ENCODE measurements at regions not wholly inside any gene's neighbourhood (a gene's known extent, or its start where the extent isn't known, plus 50 kb on each side); places are given as distances from the start of the nearest gene placed in this dataset.

DNA sequence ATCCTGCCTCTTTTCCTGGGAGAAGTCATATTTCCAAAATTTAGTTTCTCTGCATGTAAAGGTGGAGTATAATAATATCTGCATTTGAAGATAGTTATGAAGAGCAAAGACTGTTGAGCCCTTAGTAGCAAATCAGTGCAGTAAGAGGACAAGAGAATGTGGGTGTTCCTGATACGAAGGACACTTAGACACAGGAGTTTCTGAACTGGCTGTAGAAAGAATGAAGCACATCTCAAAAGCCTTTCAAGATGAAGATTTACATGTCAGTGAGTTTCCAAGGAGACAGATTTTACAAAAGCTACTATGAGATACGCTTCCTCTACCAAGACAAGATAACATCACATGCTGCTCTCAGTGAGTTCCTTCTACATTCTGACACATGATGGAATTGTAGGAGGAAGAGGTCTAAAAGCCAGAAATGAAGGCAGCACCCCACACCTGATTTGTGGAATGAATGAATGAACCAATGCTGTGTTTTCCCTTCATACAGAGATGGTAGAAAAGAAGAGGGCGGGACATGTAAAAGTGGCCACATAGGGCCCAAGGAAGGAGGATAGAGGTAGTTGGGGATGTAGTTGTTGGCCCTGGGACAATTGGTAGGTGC, 173.6 kb upstream of the PDE1C start (continued):
- TF ChIP-seq, protein P1, sequence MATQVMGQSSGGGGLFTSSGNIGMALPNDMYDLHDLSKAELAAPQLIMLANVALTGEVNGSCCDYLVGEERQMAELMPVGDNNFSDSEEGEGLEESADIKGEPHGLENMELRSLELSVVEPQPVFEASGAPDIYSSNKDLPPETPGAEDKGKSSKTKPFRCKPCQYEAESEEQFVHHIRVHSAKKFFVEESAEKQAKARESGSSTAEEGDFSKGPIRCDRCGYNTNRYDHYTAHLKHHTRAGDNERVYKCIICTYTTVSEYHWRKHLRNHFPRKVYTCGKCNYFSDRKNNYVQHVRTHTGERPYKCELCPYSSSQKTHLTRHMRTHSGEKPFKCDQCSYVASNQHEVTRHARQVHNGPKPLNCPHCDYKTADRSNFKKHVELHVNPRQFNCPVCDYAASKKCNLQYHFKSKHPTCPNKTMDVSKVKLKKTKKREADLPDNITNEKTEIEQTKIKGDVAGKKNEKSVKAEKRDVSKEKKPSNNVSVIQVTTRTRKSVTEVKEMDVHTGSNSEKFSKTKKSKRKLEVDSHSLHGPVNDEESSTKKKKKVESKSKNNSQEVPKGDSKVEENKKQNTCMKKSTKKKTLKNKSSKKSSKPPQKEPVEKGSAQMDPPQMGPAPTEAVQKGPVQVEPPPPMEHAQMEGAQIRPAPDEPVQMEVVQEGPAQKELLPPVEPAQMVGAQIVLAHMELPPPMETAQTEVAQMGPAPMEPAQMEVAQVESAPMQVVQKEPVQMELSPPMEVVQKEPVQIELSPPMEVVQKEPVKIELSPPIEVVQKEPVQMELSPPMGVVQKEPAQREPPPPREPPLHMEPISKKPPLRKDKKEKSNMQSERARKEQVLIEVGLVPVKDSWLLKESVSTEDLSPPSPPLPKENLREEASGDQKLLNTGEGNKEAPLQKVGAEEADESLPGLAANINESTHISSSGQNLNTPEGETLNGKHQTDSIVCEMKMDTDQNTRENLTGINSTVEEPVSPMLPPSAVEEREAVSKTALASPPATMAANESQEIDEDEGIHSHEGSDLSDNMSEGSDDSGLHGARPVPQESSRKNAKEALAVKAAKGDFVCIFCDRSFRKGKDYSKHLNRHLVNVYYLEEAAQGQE (IDR thresholded peaks at IDR 0.05; ENCODE audit: low read depth), result no peak
- no peak for TF ChIP-seq YY1 (IDR thresholded peaks at IDR 0.05; ENCODE audit: extremely low read depth, insufficient replicate concordance, low read depth, low read length)
- TF ChIP-seq, protein P2, sequence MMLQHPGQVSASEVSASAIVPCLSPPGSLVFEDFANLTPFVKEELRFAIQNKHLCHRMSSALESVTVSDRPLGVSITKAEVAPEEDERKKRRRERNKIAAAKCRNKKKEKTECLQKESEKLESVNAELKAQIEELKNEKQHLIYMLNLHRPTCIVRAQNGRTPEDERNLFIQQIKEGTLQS (IDR thresholded peaks at IDR 0.05), result no peak

DNA sequence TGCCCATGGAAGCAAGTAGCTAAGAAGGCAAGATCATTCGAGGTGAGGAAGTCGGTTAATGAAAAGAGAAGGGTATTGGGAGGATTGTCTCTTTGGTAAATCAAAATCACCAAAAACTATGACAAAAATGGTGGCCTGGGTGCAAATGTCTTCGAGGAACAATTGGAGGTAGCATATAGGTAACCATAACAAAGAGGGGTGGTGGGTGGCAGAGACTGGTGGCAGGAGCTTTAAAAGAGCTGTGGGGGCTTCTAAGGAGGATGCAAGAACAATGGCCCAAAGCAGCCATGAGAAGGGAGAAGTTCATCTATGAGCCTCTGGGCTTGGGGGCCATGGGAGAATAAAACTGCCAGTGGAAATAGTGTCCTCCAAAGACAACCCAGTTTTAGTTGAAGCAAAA, 172.2 kb upstream of the PDE1C start:
- ChIA-PET RAD21 (ENCODE audit: low non-redundant PET in 1 of 2, low total read pairs in 2 of 2, uncharacterized antibody in 2 of 2, unreplicated experiment in 2 of 2) (no interaction called here), CTCF (no interaction called here), POLR2A (no interaction called here)
- H3K4me2 ChIP-seq (ENCODE audit: low read length), result no peak overlapping the region
- intact Hi-C loops (cut with micrococcal nuclease), result no loop called here
- no peak for DNase-seq (ENCODE audit: low read depth, low spot score)
- no TSS peak for BruUV-seq (replicated peaks)
- peaks cover 34% of the 10 kb centered on the region for H3K27me3 ChIP-seq (ENCODE audit: insufficient read depth, low read length)
- H3K79me2 ChIP-seq (ENCODE audit: insufficient read depth, low read length), result no peaks in the 10 kb centered on the region
- TF ChIP-seq EZH2phosphoT487 (IDR thresholded peaks at IDR 0.05; ENCODE audit: borderline replicate concordance) (no peak), FOSL1 (IDR thresholded peaks at IDR 0.05; ENCODE audit: low read depth) (no peak), ZFX (IDR thresholded peaks at IDR 0.05) (no peak), SIN3A (IDR thresholded peaks at IDR 0.05; ENCODE audit: low read depth) (no peak), POLR2A (IDR thresholded peaks at IDR 0.05; ENCODE audit: borderline replicate concordance, extremely low read depth, insufficient read depth, insufficient read length) (no peak), EGR1 (IDR thresholded peaks at IDR 0.05; ENCODE audit: low read depth) (no peak), CEBPB (IDR thresholded peaks at IDR 0.05; ENCODE audit: low read depth) (no peak), TCF7L2 (IDR thresholded peaks at IDR 0.05; ENCODE audit: borderline replicate concordance, extremely low read depth, insufficient read depth, insufficient read length) (no peak), CBX3 (IDR thresholded peaks at IDR 0.05; ENCODE audit: low read depth) (no peak), EZH2 (IDR thresholded peaks at IDR 0.05) (no peak), ELF1 (IDR thresholded peaks at IDR 0.05; ENCODE audit: borderline replicate concordance, low read depth) (no peak), SRF (IDR thresholded peaks at IDR 0.05; ENCODE audit: low read depth) (no peak), SP1 (IDR thresholded peaks at IDR 0.05; ENCODE audit: low read depth) (no peak)
- TF ChIP-seq, protein P1 (IDR thresholded peaks at IDR 0.05; ENCODE audit: low read depth), result no peak
- TF ChIP-seq, protein P3, sequence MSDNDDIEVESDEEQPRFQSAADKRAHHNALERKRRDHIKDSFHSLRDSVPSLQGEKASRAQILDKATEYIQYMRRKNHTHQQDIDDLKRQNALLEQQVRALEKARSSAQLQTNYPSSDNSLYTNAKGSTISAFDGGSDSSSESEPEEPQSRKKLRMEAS (IDR thresholded peaks at IDR 0.05), result no peak
- H3K4me1 ChIP-seq (ENCODE audit: control insufficient read depth in 1 of 2, insufficient read depth in 2 of 2, low read length in 2 of 2), result no peaks in the 10 kb centered on the region
- no peak overlapping the region for H3K27ac ChIP-seq (ENCODE audit: low read depth, low read length)
- H3K9me2 ChIP-seq (ENCODE audit: insufficient read depth), result no peaks in the 10 kb centered on the region
- H3K4me3 ChIP-seq (replicated peaks in 1 of 2; ENCODE audit: low read depth in 1 of 2, low read length in 2 of 2), result no peak overlapping the region
- H2AFZ ChIP-seq (ENCODE audit: low read depth, low read length, poor library complexity, severe bottlenecking), result no peak overlapping the region
- H4K20me1 ChIP-seq (ENCODE audit: insufficient read depth), result no peaks in the 10 kb centered on the region
- H3K9ac ChIP-seq (ENCODE audit: low read length), result no peak overlapping the region
- H3K36me3 ChIP-seq (ENCODE audit: control insufficient read depth in 1 of 2, insufficient read depth in 2 of 2, low read length in 2 of 2), result no peaks in the 10 kb centered on the region
- no peak for ATAC-seq
- H3K9me3 ChIP-seq (ENCODE audit: control insufficient read depth in 1 of 2, insufficient read depth in 1 of 2, low read depth in 1 of 2, low read length in 2 of 2), result no peaks in the 10 kb centered on the region

Data from HCT116 (cell line).